Left hindlimb (tissue), 1 donor: ENCODE measurements at regions not wholly inside any gene's neighbourhood (a gene's known extent, or its start where the extent isn't known, plus 50 kb on each side); places are given as distances from the start of the nearest gene placed in this dataset.
"Not testable (repeated sequence)": the region's sequence is repeated elsewhere in the genome, so short reads cannot be mapped to it uniquely, and the experiment has no call there.

Experiments
- DNase-seq: peaks from one replicate; pipeline ENCODE4 v3.0.0-alpha.2; 2018

- DNase-seq = no peak
These were observed 97.4 kb upstream of the ELOVL5 start for GRCh38 chr6:53446151-53446550.

- no peak for DNase-seq
These were observed 93.0 kb upstream of the ELOVL5 start for GRCh38 chr6:53441761-53442160.

- no peak for DNase-seq
These were observed 92.3 kb upstream of the ELOVL5 start for GRCh38 chr6:53441035-53441493.

GRCh38 chr6:53440336-53440945 is 91.7 kb upstream of the ELOVL5 start:
- DNase-seq = no peak

GRCh38 chr6:53439556-53439955 is 90.8 kb upstream of the ELOVL5 start:
- no peak for DNase-seq

GRCh38 chr6:53437557-53438202 is 88.9 kb upstream of the ELOVL5 start:
- DNase-seq = no peak

GRCh38 chr6:53436526-53437303 is 88.0 kb upstream of the ELOVL5 start:
- DNase-seq = no peak

- DNase-seq = no peak
These were observed 85.2 kb upstream of the ELOVL5 start for GRCh38 chr6:53433951-53434285.

- DNase-seq = no peak
These were observed 84.7 kb upstream of the ELOVL5 start for GRCh38 chr6:53433261-53433950.

- no peak for DNase-seq
These were observed 83.8 kb upstream of the ELOVL5 start for GRCh38 chr6:53432318-53433161.

- no peak for DNase-seq
These were observed 83.0 kb upstream of the ELOVL5 start for GRCh38 chr6:53431704-53432103.

- no peak for DNase-seq
These were observed 80.7 kb upstream of the ELOVL5 start for GRCh38 chr6:53429401-53429800.

GRCh38 chr6:53428886-53429285 is 80.1 kb upstream of the ELOVL5 start:
- no peak for DNase-seq

GRCh38 chr6:53426667-53427270 is 78.0 kb upstream of the ELOVL5 start:
- no peak for DNase-seq

- no peak for DNase-seq
These were observed 77.4 kb upstream of the ELOVL5 start for GRCh38 chr6:53426117-53426516.

GRCh38 chr6:53424976-53425718 is 76.4 kb upstream of the ELOVL5 start:
- no peak for DNase-seq

GRCh38 chr6:53424300-53424699 is 75.5 kb upstream of the ELOVL5 start:
- no peak for DNase-seq

GRCh38 chr6:53423560-53423959 is 74.8 kb upstream of the ELOVL5 start:
- DNase-seq = not testable (repeated sequence)

- no peak for DNase-seq
These were observed 70.3 kb upstream of the ELOVL5 start for GRCh38 chr6:53419026-53419425.

GRCh38 chr6:53418288-53418687 is 69.5 kb upstream of the ELOVL5 start:
- DNase-seq = no peak

GRCh38 chr6:53417141-53417540 is 68.4 kb upstream of the ELOVL5 start:
- no peak for DNase-seq
